ENCODE measurements at regions not wholly inside any gene's neighbourhood (a gene's known extent, or its start where the extent isn't known, plus 50 kb on each side); places are given as distances from the start of the nearest gene placed in this dataset.
"Not testable (repeated sequence)": the region's sequence is repeated elsewhere in the genome, so short reads cannot be mapped to it uniquely, and the experiment has no call there.

GRCh38 chr16:65392806-65393565, 271.1 kb upstream of the CDH11 start:
- DNase-seq, result no peak

GRCh38 chr16:65388592-65388991, 266.7 kb upstream of the CDH11 start:
- no peak for DNase-seq

- no peak for DNase-seq
Observed at GRCh38 chr16:65386672-65387071, 264.8 kb upstream of the CDH11 start.

- no peak for DNase-seq
Observed at GRCh38 chr16:65384441-65384840, 262.6 kb upstream of the CDH11 start.

GRCh38 chr16:65377195-65377594, 255.3 kb upstream of the CDH11 start:
- DNase-seq, result no peak

GRCh38 chr16:65376601-65377000, 254.7 kb upstream of the CDH11 start:
- no peak for DNase-seq

- DNase-seq, result no peak
Observed at GRCh38 chr16:65375651-65376050, 253.8 kb upstream of the CDH11 start.

- no peak for DNase-seq
Observed at GRCh38 chr16:65373097-65373496, 251.2 kb upstream of the CDH11 start.

GRCh38 chr16:65372171-65372570, 250.3 kb upstream of the CDH11 start:
- no peak for DNase-seq

GRCh38 chr16:65365732-65366715, 244.2 kb upstream of the CDH11 start:
- DNase-seq, result no peak

GRCh38 chr16:65356721-65357120, 234.9 kb upstream of the CDH11 start:
- not testable (repeated sequence) for DNase-seq

- DNase-seq, result no peak
Observed at GRCh38 chr16:65355706-65356105, 233.8 kb upstream of the CDH11 start.

- DNase-seq, result no peak
Observed at GRCh38 chr16:65353183-65353582, 231.3 kb upstream of the CDH11 start.

- no peak for DNase-seq
Observed at GRCh38 chr16:65349626-65350025, 227.8 kb upstream of the CDH11 start.

- no peak for DNase-seq
Observed at GRCh38 chr16:65343556-65343955, 221.7 kb upstream of the CDH11 start.

GRCh38 chr16:65342231-65342866, 220.5 kb upstream of the CDH11 start:
- no peak for DNase-seq

GRCh38 chr16:65339062-65339461, 217.2 kb upstream of the CDH11 start:
- DNase-seq, result no peak

- DNase-seq, result no peak
Observed at GRCh38 chr16:65336160-65336559, 214.3 kb upstream of the CDH11 start.

GRCh38 chr16:65334081-65334480, 212.2 kb upstream of the CDH11 start:
- no peak for DNase-seq

GRCh38 chr16:65333283-65333682, 211.4 kb upstream of the CDH11 start:
- no peak for DNase-seq

GRCh38 chr16:65327346-65327745, 205.5 kb upstream of the CDH11 start:
- DNase-seq, result no peak

- DNase-seq, result no peak
Observed at GRCh38 chr16:65323655-65324237, 201.9 kb upstream of the CDH11 start.

GRCh38 chr16:65319621-65320231, 197.9 kb upstream of the CDH11 start:
- no peak for DNase-seq

Data from NCI-H524 (cell line).